Thyroid gland (tissue), 4 donors: ENCODE measurements at regions not wholly inside any gene's neighbourhood (a gene's known extent, or its start where the extent isn't known, plus 50 kb on each side); places are given as distances from the start of the nearest gene placed in this dataset.

ENCODE experiments used
- DNase-seq, 2 donors: peaks; one replicate each; pipeline ENCODE4 v3.0.0-alpha.2; 2019
- H3K27ac ChIP-seq, 3 donors: fragments of 200-600 bp; sonication (generic); 1 replicate in 2 of 3; 2 replicates in 1 of 3; pipeline ENCODE4 v1.5.1; 2016 to 2019; ENCODE audit warnings: mild to moderate bottlenecking in 1 of 3, moderate library complexity in 1 of 3
- H3K27me3 ChIP-seq: fragments of 200-600 bp; sonication (generic); one replicate; pipeline ENCODE4 v1.5.1; 2019
- H3K36me3 ChIP-seq, 2 donors: fragments of 200-600 bp; sonication (generic); one replicate each; pipeline ENCODE4 v1.5.1; 2016 to 2019
- H3K4me1 ChIP-seq, 2 donors: fragments of 200-600 bp; sonication (generic); one replicate each; pipeline ENCODE4 v1.5.1; 2017 to 2019
- H3K4me3 ChIP-seq, 3 donors: fragments of 200-600 bp; sonication (generic); replicated peaks in 1 of 3; 1 replicate in 2 of 3; 2 replicates in 1 of 3; pipeline ENCODE4 v1.5.1; 2016; ENCODE audit warnings: mild to moderate bottlenecking in 1 of 3
- H3K9me3 ChIP-seq: fragments of 200-600 bp; sonication (generic); one replicate; pipeline ENCODE4 v1.5.1; 2017
- POLR2A ChIP-seq, 2 donors: fragments of 450-650 bp; IDR thresholded peaks; one replicate each; pipeline ENCODE4 v1.6.1; 2017; ENCODE audit warnings: antibody characterized with exemption in 2 of 2, mild to moderate bottlenecking in 2 of 2, moderate library complexity in 1 of 2
- WGBS, 2 donors: methylation state at CpG; one replicate each; pipeline ENCODE4 v1.1.5; 2017; 5-methylcytosine and 5-hydroxymethylcytosine counted together
- intact Hi-C: fragments of 100-400 bp; cut with DNase I; formaldehyde crosslinking; loops from one replicate; pipeline ENCODE4 v1.15.1; 2023
- TF ChIP-seq, protein P1 (sequence below), 6 experiments: fragments of 200-600 bp in 3 of 6; fragments of 450-650 bp in 3 of 6; sonication (generic) in 3 of 6; IDR thresholded peaks; one replicate each; pipeline ENCODE4 v1.5.1; 2016 to 2019; ENCODE audit warnings: antibody characterized with exemption in 6 of 6, mild to moderate bottlenecking in 2 of 6, inconsistent platforms in 1 of 6, moderate library complexity in 1 of 6

DNA sequence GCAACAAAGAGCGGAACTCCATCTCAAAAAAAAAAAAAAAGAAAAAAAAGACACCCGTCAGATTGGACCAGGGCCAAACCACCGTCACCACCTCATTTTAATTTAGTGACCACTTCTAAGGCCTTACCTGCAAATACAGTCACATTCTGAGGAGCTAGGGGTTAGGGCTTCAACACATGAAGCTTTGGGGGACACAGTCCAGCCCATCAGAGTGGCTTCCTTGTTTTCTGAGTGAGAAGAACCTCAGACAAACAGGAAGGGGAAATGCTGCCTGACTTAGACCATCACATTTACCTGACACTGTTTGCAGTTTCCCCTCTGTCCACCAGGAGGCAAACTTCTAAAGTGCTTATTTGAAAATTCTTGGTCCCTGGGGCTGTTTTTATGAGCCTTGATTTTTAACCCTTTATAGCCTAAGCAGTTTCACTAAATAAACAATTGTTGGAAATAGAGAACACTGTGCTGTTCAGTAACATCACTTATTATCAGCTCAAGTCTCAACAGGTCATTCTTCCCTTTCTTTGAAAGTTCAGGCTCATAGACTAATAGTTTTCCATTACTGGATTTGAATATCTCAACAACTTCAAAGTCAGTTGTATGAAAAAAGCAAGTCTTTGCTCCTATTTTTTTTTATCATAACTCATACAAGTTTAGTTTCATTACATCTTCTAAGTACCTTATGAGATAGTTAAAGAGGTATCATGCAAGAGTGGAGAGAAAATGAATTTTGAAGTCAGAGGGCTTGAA is 74.9 kb upstream of the WASF3 start:
- Histone ChIP-seq H3K36me3 (no peaks in the 10 kb centered on the region), H3K27ac (no peak overlapping the region), H3K4me3 (peak overlapping the region in 1 of 3 donors; percentile 6), H3K9me3 (no peaks in the 10 kb centered on the region), H3K27me3 (no peaks in the 10 kb centered on the region), H3K4me1 (no peaks in the 10 kb centered on the region)
- intact Hi-C loops = no loop called here
- no peak for TF ChIP-seq POLR2A (IDR thresholded peaks at IDR 0.05)
- TF ChIP-seq, protein P1, sequence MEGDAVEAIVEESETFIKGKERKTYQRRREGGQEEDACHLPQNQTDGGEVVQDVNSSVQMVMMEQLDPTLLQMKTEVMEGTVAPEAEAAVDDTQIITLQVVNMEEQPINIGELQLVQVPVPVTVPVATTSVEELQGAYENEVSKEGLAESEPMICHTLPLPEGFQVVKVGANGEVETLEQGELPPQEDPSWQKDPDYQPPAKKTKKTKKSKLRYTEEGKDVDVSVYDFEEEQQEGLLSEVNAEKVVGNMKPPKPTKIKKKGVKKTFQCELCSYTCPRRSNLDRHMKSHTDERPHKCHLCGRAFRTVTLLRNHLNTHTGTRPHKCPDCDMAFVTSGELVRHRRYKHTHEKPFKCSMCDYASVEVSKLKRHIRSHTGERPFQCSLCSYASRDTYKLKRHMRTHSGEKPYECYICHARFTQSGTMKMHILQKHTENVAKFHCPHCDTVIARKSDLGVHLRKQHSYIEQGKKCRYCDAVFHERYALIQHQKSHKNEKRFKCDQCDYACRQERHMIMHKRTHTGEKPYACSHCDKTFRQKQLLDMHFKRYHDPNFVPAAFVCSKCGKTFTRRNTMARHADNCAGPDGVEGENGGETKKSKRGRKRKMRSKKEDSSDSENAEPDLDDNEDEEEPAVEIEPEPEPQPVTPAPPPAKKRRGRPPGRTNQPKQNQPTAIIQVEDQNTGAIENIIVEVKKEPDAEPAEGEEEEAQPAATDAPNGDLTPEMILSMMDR (IDR thresholded peaks at IDR 0.05) = peak; percentile 78 to 95 (median 84)
- 9 to 14% methylated on average over 3 of the region's 3 CpGs for WGBS, 2 donors
- DNase-seq = peak; percentile 72 to 78

DNA sequence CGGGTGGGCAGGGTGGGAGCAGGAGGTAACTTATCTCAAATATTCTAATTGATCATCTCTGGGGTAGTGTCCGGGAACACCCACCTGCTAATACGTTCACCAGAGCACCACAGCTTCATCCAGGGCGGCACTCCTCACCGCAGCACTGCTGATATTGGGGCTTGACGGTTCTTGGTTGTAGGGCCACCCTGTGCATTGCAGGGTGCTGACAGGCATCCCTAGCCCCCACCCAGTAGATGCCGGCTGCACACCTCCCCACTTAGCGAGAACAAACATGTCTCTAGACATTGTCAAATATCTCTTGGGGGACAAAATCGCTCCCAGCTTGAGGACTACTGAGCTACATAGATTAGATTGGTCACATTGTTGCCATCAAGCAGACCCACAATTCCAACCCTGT is 73.9 kb upstream of the WASF3 start:
- TF ChIP-seq, protein P1 (IDR thresholded peaks at IDR 0.05) = no peak
- TF ChIP-seq POLR2A (IDR thresholded peaks at IDR 0.05) = no peak
- Histone ChIP-seq H3K4me1 (no peaks in the 10 kb centered on the region), H3K9me3 (no peaks in the 10 kb centered on the region), H3K27me3 (no peaks in the 10 kb centered on the region), H3K27ac (no peak overlapping the region), H3K36me3 (no peaks in the 10 kb centered on the region), H3K4me3 (no peak overlapping the region)
- WGBS, 2 donors = 78 to 94% methylated on average over 7 to 9 of the region's 9 CpGs
- no peak for DNase-seq
- intact Hi-C loops = no loop called here

DNA sequence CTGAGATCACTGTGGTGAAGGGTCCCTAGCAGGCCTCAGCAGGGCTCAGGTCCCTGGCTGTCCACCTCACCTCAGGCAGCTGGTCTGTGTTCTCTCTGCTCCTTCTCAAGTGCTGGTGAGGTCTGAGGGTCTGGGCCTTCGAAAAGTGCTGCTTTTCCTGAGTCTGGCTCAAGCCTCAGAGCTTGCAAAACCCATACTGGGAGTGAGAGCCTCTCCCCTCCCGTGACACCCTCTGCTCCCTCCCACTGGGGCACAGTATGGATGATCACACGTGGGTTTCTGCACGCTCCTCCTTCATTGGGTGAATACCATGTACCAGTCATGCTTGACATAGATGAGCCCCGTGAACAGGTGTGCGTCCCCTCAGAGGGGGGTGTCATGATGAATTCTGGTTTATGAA is 73.3 kb upstream of the WASF3 start:
- no peak overlapping the region for H3K27ac ChIP-seq
- WGBS, 2 donors = 56 to 77% methylated on average over 4 to 6 of the region's 6 CpGs
- TF ChIP-seq, protein P1 (IDR thresholded peaks at IDR 0.05) = no peak
- TF ChIP-seq POLR2A (IDR thresholded peaks at IDR 0.05) = no peak
- intact Hi-C loops = loop anchor here (2.0 kb wide), 1 partner anchor 213 kb away; no protein-coding TSS in a partner anchor
- no peaks in the 10 kb centered on the region for H3K36me3 ChIP-seq
- no peaks in the 10 kb centered on the region for H3K27me3 ChIP-seq
- H3K4me1 ChIP-seq = no peaks in the 10 kb centered on the region
- DNase-seq = no peak
- no peak overlapping the region for H3K4me3 ChIP-seq
- no peaks in the 10 kb centered on the region for H3K9me3 ChIP-seq

DNA sequence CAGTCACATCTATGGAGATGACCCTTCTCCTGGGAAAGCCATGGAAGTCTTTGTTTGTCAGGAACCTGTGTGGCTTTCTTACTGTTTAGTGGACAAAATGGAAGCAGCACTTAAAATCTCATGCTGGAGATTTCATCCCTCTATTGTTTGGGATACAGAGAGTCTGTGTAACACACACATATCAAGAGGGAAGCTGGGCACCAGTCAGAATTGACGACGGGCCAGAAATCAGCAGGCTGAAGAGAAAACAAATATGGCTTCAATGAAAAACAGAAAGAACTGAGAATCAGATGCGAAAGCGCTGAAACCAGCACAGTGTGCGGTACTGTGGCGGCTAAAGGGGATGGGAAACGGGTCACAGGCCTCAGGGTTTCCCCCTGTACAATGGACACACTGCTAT is 72.2 kb upstream of the WASF3 start:
- intact Hi-C loops = loop anchor here (2.0 kb wide), 1 partner anchor 212 kb away; no protein-coding TSS in a partner anchor
- WGBS, 2 donors = 81 to 88% methylated on average over 7 of the region's 7 CpGs
- H3K9me3 ChIP-seq = no peaks in the 10 kb centered on the region
- no peaks in the 10 kb centered on the region for H3K27me3 ChIP-seq
- H3K4me1 ChIP-seq = no peaks in the 10 kb centered on the region
- no peak for DNase-seq
- TF ChIP-seq, protein P1 (IDR thresholded peaks at IDR 0.05) = no peak
- TF ChIP-seq POLR2A (IDR thresholded peaks at IDR 0.05) = no peak
- no peaks in the 10 kb centered on the region for H3K36me3 ChIP-seq
- no peak overlapping the region for H3K27ac ChIP-seq
- no peak overlapping the region for H3K4me3 ChIP-seq

DNA sequence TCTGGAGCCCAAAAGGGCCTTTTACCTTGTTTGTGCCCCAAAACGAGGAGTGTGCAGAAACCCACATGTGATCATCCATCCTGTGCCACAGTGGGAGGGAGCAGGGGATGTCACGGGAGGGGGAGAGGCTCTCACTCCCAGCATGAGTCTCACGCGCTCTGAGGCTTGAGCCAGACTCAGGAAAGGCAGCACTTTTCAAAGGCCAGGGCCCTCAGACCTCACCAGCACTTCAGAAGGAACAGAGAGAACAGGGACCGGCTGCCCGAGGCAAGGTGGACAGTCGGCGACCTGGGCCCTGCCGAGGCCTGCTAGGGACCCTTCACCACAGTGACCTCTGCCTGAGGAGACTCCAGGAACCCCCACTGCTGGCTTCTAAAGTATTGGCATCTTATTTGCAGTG is 71.7 kb upstream of the WASF3 start:
- TF ChIP-seq POLR2A (IDR thresholded peaks at IDR 0.05) = no peak
- TF ChIP-seq, protein P1 (IDR thresholded peaks at IDR 0.05) = no peak
- intact Hi-C loops = loop anchor here (2.0 kb wide), 1 partner anchor 211 kb away; no protein-coding TSS in a partner anchor
- no peaks in the 10 kb centered on the region for H3K4me1 ChIP-seq
- no peak overlapping the region for H3K4me3 ChIP-seq
- 54 to 65% methylated on average over 9 of the region's 9 CpGs for WGBS, 2 donors
- no peaks in the 10 kb centered on the region for H3K9me3 ChIP-seq
- no peak overlapping the region for H3K27ac ChIP-seq
- H3K36me3 ChIP-seq = no peaks in the 10 kb centered on the region
- DNase-seq = no peak
- H3K27me3 ChIP-seq = no peaks in the 10 kb centered on the region
